Kidney glomerular epithelial cell (primary cell): ENCODE measurements at regions not wholly inside any gene's neighbourhood (a gene's known extent, or its start where the extent isn't known, plus 50 kb on each side); places are given as distances from the start of the nearest gene placed in this dataset.
A peak's percentile ranks its signal among the peaks of the same experiment; 100 is the strongest.

Source experiments
- DNase-seq: peaks from one replicate; lab custom pipeline; 2025; lab: John Stamatoyannopoulos, UW

- DNase-seq, result peak; percentile 55
Observed at GRCh38 chr14:21987937-21988336, 314.3 kb upstream of the OR4E1 start.

DNA sequence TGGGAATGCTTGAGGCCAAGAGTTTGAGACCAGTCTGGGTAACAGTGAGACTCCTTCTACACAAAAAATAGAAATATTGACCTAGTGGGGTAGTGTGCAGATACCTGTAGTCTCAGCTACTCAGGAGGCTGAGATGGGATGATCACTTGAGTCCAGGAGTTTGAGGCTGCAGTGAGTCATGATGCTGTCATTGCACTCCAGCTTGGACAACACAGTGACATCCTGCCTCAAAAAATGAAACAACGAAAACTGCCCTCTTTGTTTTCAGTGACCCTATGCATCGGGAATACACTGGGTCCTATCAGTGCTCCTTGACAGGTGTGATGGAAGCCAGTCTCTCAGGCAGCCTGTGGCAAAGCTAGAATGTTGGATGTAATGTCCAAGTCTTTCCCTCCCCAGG is 311.5 kb upstream of the OR4E1 start:
- no peak for DNase-seq

GRCh38 chr14:21978999-21979314 is 305.3 kb upstream of the OR4E1 start:
- DNase-seq, result no peak

DNA sequence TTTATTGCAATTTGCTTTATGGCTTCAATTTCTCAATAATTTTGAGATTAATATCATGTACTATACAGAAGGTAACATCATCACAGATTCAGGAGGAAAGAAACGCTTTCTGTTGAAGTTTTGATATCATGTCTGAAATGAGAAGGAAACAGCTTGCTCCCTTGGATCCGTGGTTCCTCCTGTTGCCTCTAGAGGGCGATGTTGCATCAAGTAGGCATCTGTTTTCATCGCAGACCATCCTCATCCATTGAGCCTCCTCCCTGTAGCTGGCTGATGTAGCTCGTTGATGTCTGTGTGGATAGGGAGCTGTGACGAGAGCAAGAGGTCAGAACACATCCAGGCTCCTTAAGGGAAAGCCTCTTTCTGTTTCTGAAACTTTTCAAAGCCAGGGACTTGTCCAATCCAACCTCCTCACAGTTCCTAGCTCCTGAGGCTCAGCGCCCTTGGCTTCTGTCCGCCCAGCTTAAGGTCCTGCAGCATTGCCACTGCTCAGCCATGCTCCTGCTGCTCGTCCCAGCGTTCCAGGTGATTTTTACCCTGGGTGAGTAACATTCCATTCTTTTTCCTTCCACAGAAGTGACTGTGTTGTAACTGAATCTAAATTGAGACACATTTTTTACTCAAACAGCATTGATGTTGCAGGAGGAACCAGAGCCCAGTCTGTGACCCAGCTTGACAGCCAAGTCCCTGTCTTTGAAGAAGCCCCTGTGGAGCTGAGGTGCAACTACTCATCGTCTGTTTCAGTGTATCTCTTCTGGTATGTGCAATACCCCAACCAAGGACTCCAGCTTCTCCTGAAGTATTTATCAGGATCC is 304.8 kb upstream of the OR4E1 start:
- peak; percentile 9 for DNase-seq

DNA sequence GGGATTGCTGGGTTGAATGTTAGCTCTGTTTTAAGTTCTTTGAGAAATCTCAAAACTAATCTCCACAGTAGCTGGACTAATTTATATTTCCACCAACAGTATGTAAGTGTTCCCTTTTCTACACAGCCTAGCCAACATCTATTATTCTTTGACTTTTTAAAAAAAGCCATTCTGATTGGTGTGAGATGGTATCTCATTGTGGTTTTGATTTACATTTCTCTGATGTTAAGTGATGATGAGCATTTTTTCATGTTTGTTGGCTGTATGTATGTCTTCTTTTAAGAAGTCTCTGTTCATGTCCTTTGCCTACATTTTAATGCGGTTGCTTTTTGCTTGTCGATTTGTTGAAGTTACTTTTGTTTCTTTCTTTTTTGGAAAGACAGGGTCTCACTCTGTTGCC is 301.1 kb upstream of the OR4E1 start:
- no peak for DNase-seq

GRCh38 chr14:21965042-21965441 is 291.4 kb upstream of the OR4E1 start:
- no peak for DNase-seq

- no peak for DNase-seq
Observed at GRCh38 chr14:21964180-21964579, 290.6 kb upstream of the OR4E1 start.

GRCh38 chr14:21960636-21961035 is 287.0 kb upstream of the OR4E1 start:
- no peak for DNase-seq

GRCh38 chr14:21941885-21942284 is 268.3 kb upstream of the OR4E1 start:
- no peak for DNase-seq

GRCh38 chr14:21940887-21941856 is 267.6 kb upstream of the OR4E1 start:
- peak; percentile 20 for DNase-seq

GRCh38 chr14:21939836-21940235 is 266.2 kb upstream of the OR4E1 start:
- no peak for DNase-seq

- no peak for DNase-seq
Observed at GRCh38 chr14:21937996-21938395, 264.4 kb upstream of the OR4E1 start.

- DNase-seq, result no peak
Observed at GRCh38 chr14:21933681-21934080, 260.1 kb upstream of the OR4E1 start.

DNA sequence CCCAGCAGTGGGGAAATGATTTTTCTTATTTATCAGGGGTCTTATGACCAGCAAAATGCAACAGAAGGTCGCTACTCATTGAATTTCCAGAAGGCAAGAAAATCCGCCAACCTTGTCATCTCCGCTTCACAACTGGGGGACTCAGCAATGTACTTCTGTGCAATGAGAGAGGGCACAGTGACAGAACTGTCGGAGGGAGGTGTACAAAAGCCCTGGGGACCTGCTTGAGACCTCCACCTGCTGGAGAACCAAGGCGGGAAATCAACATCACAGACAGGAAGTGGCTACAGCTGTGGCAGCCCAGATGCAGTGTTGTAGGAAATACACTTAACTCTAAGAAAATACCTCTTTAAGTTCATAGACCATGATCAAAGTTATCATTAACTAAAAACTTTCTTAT is 250.9 kb upstream of the OR4E1 start:
- no peak for DNase-seq

DNA sequence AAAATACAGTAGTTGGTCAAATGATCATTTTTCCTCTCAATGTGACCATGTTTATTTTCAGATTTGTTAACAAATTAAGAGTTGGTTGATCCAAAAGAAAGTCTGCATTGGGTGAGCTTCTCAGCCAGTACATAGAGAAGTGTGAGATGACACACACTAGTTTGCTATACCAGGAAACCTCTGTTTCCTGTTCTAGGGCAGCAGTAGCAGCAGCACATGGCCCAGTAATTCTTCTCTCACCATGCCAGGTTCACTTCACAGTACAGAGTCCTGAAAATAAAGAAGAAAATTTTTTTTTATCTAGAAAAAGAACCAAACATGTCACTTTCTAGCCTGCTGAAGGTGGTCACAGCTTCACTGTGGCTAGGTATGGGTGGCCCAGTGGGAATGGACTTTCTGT is 250.2 kb upstream of the OR4E1 start:
- no peak for DNase-seq

DNA sequence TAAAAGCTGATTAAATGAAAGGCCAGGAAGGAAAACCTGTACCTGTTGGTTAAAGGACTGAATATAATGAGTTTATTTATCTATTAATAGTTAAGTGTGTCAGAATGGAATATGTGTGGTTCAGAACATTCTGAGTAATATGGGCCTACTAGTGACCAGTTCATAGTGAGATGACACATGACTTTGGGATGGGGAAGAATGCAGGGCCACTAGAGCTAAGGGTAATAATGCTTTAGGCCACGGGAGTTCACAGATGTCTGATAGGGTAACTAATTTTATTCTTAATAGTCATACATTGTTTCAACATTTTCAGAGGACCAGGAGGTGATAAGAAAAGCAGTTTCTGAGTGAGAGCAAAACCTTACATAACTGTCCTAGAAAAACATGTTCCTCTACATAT is 247.8 kb upstream of the OR4E1 start:
- no peak for DNase-seq

DNA sequence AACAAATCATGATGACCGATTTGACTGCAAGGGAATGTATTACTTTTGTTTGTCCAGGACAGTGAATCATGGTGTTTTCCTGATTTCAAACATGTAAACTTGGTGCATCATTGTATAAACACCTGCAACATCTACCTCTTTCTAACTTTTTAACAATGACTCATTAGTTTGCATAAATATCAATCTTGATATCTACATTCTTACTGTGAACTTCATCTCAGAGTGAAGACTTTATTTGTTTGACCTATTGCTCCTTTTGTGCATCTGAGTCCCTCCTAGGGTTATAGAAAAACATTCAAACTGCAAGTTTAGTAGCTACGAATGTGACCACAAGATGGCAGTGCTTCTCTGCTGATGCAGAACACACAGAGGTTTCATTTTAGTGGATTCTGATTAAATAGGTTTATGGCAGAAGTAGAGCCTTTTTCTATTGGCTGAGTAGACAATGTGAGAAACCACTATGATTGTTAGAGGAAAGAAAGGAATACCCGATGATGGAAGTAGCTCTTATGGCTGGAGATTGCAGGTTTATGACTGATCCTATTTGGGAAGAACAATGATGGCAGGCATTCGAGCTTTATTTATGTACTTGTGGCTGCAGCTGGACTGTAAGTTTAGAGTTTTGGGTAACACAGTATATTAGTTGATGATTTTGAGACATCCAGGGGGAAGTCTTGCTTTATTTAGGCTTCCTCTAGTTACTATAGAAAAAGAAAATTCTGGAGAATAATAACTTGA is 244.2 kb upstream of the OR4E1 start:
- peak; percentile 62 for DNase-seq

DNA sequence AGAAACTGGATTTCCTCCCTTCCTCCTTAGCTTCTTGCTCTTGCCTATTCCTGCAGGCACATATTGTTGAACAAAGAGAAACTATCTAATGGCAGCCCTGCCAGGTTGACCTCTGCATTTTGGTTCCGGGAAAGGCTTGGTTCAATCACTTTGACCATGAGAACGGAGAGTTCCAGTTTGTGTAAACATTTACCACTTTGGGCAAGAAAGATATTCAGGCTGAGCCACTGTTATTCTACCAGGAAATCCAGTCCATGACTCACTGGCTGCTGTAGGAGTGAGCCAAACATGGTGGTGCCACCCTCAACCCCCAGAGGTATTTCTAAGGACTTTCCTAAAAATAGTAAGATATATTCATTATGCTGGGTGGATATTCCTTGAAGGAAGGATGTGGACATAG is 242.2 kb upstream of the OR4E1 start:
- DNase-seq, result peak; percentile 48

DNA sequence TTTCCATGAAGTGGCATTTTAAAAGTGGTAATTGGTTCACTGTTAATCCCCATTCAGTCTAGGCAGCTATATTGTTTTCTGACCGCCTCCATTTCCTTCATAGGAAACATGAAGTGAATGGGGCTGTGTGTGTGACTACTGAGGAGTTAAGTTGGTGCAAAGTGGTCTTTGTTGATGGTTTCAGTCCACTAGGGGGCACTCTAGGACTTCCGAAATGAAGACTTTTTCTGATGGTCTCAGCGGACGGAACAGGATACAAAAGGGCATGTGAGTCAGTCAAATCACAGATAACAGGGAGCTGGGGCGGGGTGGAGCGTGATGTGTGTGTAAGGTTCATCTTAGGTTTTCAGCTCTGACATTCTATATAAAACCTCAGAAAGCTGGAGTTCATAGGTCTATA is 240.1 kb upstream of the OR4E1 start:
- peak; percentile 25 for DNase-seq

DNA sequence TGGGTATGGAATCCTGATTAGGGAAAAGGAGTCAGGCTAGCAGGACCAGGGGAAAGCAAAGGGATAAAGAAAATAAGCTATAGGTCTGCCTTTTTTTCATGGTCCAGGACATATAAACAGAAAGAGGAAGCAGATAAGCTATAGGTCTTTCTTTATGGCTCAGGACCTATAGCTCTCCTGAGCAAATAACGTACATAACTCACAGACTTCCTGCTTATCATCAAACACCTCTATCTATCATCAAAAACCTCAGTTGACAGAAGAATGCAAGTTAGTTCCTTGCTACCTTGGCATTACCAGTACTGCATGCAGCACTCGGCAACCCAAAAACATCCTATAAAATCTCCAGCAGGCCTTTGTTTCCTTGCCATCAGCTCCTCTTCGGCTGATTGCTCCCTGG is 238.7 kb upstream of the OR4E1 start:
- no peak for DNase-seq

DNA sequence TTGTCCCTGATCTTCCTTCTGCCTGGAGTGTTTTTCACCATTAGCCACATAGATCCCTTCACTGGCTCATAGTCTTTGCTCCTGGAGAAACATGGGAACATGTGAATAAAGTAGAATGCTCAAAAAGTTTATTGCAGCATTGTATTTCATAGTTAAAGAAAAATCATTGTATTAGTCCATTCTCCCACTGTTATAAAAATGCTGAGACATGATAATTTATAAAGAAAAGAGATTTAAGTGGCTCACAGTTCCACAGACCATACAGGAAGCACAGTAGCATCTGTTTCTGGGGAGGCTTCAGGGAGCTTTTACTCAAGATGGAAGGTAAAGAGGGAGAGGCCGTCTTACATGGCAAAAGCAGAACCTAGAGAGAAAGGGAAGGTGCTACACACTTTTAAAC is 238.3 kb upstream of the OR4E1 start:
- DNase-seq, result no peak

DNA sequence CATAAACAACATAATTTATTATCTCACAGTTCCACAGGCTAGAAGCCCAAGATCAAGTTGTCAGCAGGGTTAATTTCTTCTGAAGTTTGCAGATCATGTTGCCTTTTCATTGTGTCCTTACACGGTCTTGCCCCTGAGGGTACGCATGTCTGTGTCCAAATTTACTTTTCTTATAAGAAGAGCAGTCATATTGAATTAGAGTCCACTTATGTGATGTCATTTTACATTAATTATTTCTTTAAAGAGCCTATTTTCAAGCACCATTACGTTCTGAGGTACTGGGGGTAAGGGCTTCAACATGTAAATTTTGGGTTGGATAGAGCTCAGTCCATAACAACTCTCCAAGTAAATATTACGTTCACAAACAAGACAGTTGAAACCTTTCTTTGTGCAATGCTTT is 236.6 kb upstream of the OR4E1 start:
- DNase-seq, result no peak
